ENCODE measurements at regions not wholly inside any gene's neighbourhood (a gene's known extent, or its start where the extent isn't known, plus 50 kb on each side); places are given as distances from the start of the nearest gene placed in this dataset.

GRCh38 chr2:67660015-67660602, 263.0 kb downstream of the ETAA1 start:
- DNase-seq: no peak

DNA sequence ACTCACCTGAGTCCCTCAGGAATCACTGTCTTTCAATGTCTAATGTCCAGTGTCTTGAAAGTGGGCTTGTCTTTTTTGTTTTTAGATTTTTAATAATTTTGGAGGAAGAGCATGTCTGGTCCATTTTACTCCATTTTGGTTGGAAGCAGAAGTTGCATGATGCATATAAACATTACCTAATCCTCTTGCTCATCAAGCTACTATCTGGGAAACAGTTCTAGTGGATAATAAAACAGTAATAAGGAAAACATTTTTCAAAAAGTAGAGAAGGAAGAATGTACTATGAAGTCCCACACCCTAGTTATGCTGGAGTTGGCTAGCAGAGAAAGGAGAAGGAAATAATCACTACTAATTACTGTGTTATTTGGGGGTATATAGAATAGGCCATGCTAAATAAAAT, 263.7 kb downstream of the ETAA1 start:
- DNase-seq: no peak

GRCh38 chr2:67662222-67662621, 265.1 kb downstream of the ETAA1 start:
- DNase-seq: no peak

- no peak for DNase-seq
Observed at GRCh38 chr2:67663776-67664175, 266.6 kb downstream of the ETAA1 start.

DNA sequence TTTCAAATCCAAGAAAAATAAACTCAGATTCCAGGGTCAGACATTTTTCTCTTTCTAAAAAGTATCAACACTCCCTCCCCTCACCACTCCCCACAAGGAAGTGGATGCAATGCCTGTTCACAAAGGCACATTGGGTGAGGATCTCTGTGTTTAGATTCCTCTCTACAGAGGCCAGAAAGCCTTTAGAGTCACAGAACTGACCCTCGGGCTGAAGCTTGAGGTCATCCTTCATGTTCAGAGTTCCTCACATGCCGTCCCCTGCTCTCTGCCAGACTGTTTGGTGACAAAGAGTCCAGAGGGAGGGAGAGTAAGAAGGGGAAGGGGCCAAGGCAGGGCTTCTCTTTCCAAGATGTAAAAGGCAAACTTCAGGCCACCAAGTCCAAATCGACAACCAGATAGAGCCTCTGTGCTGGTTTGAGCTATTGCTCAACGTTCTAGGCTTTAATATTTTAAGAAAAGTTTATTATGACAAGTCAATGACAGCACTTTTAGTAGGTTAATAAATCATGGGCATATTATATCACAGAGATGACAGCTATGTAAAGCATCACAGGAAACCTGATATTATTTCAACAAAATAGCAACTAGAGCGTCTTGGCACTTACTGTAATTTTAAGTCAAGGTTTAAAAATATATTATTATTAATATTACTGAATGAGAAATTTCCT, 269.4 kb downstream of the ETAA1 start:
- no peak for DNase-seq

DNA sequence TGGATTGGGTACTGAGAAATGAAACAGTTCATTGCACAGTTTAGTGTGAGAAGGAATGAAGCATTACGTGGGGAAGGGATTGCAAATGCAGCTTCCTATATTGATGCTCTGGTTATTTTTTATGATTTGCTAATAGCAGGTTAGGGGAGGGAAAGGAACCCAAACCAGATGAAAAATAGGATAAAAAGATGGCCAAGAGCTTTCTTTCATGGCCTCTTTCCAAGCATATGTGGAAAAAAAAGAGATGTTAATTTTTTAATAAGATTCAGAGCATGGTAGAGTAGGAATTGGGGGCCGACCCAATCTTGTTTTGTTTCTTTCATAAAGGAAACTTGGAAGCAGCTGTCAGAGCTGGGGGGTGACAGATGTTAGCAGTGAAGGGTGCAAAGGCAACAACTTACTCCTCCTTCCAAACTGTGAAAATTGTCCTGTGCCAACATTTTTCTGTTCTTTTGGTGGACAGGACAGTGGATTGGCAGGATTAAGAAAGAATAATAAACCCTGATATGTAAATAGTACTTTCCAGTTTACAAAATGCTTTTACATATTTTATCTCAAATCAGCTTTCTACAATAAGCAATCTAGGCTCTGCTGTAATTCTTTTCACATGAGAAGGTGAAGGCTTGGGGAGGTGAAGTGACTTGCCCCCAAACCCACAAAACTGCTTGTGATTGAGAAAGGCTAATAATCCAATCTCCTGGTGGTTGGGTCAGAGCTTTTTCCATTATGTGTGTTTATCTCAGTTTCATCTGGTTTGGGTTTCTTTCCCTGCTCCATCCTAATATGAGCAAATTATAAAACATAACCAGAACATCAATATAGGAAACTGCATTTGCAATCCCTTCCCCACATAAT, 270.1 kb downstream of the ETAA1 start:
- peak; percentile 8 for DNase-seq

GRCh38 chr2:67668538-67668937, 271.4 kb downstream of the ETAA1 start:
- DNase-seq: no peak

- no peak for DNase-seq
Observed at GRCh38 chr2:67669168-67669567, 272.0 kb downstream of the ETAA1 start.

- no peak for DNase-seq
Observed at GRCh38 chr2:67669766-67670165, 272.6 kb downstream of the ETAA1 start.

DNA sequence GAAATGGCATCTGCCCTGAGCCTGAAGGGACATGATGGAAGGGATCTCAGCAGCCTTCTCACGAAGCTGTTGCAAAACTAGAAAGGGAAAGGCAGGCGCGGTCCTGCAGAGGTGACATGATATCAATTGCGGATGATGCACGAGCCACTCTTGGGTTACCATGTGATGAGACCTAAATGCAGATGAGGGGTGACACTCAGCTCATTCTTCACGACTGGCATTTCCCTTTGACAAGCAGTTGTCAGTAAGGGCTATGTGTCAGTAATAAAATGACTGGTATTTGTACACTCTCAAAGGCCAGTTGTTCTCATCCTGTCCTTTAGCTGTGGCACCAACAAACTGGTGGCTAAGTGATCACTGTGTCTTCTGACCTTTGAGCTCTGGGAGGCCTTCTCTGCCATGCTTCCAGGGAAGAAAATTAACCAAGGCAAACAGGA, 273.6 kb downstream of the ETAA1 start:
- no peak for DNase-seq

- DNase-seq: no peak
Observed at GRCh38 chr2:67671464-67672450, 274.6 kb downstream of the ETAA1 start.

- no peak for DNase-seq
Observed at GRCh38 chr2:67674668-67675067, 277.5 kb downstream of the ETAA1 start.

- no peak for DNase-seq
Observed at GRCh38 chr2:67684991-67685390, 287.9 kb downstream of the ETAA1 start.

GRCh38 chr2:67686254-67686653, 289.1 kb downstream of the ETAA1 start:
- no peak for DNase-seq

DNA sequence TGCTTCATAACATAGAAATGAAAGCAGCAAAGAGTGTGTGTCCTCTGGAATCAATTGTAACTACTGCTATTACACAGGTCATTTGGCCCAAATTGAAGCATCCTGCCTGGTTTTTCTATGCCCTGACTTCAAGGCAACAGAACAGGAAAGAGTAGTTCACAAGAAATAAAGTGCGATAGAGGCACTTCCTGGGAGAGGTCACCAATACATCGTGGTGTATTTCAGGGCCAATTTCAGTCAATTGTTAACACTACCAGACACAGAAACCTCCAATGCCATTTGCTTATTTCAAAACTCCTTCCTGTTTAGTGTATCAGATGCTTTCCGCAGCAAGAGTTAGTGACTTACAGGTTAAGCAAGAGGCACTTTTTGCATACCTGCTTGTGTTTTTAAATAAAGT, 292.1 kb downstream of the ETAA1 start:
- DNase-seq: no peak

DNA sequence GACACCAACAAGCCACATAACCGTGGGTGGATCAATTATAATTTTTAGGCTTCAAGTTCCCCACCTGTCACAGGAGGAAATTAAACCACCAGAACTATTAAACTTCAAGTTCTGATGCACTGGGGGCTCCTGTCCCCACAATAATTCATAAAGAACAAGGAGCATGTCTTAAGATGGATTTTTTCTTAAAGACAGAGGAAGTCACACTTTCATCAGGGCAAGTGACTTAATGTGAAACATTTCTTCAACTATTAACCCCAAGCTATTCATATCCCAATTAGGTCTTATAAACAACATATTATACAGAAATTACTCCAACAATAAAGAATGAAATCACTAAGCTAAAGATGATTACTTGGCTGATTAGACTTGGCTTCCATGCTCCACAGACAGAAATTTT, 292.5 kb downstream of the ETAA1 start:
- no peak for DNase-seq

- no peak for DNase-seq
Observed at GRCh38 chr2:67694445-67694844, 297.3 kb downstream of the ETAA1 start.

DNA sequence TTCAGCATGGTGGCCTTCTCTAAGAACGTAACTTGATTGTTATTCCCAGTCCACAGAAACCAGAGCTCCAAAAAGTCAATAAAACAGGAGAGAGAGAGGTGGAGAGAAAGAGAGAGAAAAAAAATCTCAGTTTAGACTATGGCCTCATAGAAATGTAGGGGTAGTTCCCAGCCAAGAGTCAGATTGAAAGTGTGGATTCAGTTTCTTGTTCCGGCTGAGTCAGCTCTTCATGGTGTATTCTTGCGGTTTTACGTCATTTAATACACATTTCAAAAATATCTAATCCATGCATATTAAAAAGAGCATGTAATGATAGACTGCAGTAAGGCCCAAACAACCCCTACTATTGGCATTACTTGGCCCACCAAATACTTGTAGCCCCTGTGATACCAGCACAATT, 303.9 kb downstream of the ETAA1 start:
- DNase-seq: no peak

GRCh38 chr2:67702284-67702683, 305.2 kb downstream of the ETAA1 start:
- DNase-seq: no peak

- DNase-seq: no peak
Observed at GRCh38 chr2:67702937-67703336, 305.8 kb downstream of the ETAA1 start.

GRCh38 chr2:67706082-67706481, 308.9 kb downstream of the ETAA1 start:
- no peak for DNase-seq

DNA sequence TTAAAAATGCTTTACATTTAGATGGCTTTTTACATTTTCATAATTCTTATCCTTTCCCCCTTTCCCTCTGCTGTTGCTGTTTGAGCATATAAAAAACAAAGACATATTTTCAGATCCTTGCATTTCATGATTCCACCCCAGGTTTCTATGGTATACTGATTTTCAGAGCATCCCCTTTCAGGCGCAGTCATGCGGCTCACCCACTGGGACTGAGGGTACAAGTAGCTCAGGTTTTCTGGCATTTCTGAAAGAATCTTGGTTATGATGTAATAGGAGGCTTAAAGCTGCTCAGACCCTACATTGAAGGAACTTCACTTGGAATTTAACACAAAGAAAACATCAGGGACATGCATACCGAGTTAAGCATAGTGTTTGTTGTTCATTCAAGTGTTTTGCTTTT, 310.8 kb downstream of the ETAA1 start:
- no peak for DNase-seq

DNA sequence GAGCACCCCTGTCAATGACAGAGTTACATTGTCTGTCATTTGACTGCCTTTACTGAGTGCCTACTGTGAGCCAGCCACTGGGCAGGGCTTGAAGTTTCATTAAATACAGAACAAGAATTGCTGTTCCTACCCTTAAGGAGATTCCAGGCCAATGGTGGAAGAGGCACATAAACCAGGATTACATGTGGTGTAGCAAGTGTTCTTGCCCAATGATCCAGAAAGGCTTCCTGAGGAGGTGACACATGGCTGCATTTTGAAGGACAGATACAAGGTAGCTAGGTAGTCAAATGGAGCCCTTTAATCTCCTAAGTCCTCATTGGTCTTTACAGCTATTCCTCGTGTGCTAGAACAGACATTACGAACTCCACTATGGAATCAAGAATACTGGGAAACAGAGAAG, 312.7 kb downstream of the ETAA1 start:
- no peak for DNase-seq

Data from NCI-H2171 (cell line).